ENCODE measurements at regions not wholly inside any gene's neighbourhood (a gene's known extent, or its start where the extent isn't known, plus 50 kb on each side); places are given as distances from the start of the nearest gene placed in this dataset.

DNA sequence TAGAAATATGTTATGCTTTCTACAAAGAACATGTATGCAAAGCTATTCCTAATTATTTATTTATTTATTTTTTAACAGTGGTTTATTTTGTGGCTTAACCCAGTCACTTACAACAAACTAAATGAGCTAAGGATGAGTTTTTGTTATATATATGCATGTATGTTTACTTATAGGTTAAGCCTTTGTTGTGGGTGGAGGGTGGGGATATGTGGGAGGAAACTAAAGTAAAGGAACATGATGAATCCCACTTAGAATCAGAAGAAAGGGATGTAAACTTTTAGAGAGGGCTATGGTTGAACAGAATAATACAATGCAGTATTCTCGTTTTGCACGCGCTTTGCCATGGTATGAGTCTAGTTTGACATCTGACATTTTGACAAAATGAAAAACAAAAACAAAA is 321.0 kb upstream of the RUNX1 start:
- TF ChIP-seq, protein P1, sequence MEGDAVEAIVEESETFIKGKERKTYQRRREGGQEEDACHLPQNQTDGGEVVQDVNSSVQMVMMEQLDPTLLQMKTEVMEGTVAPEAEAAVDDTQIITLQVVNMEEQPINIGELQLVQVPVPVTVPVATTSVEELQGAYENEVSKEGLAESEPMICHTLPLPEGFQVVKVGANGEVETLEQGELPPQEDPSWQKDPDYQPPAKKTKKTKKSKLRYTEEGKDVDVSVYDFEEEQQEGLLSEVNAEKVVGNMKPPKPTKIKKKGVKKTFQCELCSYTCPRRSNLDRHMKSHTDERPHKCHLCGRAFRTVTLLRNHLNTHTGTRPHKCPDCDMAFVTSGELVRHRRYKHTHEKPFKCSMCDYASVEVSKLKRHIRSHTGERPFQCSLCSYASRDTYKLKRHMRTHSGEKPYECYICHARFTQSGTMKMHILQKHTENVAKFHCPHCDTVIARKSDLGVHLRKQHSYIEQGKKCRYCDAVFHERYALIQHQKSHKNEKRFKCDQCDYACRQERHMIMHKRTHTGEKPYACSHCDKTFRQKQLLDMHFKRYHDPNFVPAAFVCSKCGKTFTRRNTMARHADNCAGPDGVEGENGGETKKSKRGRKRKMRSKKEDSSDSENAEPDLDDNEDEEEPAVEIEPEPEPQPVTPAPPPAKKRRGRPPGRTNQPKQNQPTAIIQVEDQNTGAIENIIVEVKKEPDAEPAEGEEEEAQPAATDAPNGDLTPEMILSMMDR (IDR thresholded peaks at IDR 0.05; ENCODE audit: control insufficient read depth, extremely low read depth, insufficient read depth), result no peak
- no peak for DNase-seq (ENCODE audit: low read depth)
- no peak overlapping the region for H3K4me3 ChIP-seq (ENCODE audit: low read depth, low read length)

DNA sequence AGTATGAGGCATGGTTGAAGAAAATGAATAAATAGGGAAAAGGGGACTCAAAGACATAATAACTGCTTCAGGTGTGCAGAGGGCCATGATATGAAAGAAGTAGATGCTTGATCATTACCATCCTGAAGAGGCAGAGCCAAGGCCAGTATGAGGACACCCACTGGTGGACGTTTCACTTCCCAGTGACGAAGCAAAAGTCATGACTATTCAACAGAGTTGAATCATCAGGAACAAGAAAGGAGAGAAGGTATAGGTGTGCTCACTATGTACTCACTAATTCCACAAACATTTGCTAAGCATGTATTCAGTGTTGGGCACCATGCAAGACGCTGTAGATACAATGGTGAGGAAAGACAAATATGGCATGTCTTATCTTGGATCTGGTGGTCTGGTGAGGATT is 319.2 kb upstream of the RUNX1 start:
- DNase-seq (ENCODE audit: low read depth), result no peak
- TF ChIP-seq, protein P1 (IDR thresholded peaks at IDR 0.05; ENCODE audit: control insufficient read depth, extremely low read depth, insufficient read depth), result no peak
- H3K4me3 ChIP-seq (ENCODE audit: low read depth, low read length), result no peak overlapping the region

DNA sequence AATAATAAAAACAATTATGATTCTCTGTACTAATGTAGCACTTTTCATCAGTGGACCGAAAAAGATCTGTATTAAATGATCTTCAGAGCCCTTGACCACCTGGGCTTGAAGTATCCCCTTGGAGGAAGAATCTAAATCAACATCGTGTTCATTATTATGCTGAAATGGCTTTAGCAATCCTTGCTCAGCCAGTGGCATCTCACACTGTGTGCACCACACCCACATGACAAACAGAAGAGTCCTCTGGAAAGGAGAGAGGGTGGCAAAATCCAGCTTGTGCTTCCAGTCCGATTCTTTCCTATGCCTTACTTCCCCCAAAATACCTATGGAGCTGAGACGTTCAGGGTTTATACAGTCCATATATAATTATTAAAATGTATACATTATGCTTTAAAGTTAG is 318.5 kb upstream of the RUNX1 start:
- no peak overlapping the region for H3K4me3 ChIP-seq (ENCODE audit: low read depth, low read length)
- DNase-seq (ENCODE audit: low read depth), result no peak
- TF ChIP-seq, protein P1 (IDR thresholded peaks at IDR 0.05; ENCODE audit: control insufficient read depth, extremely low read depth, insufficient read depth), result no peak

DNA sequence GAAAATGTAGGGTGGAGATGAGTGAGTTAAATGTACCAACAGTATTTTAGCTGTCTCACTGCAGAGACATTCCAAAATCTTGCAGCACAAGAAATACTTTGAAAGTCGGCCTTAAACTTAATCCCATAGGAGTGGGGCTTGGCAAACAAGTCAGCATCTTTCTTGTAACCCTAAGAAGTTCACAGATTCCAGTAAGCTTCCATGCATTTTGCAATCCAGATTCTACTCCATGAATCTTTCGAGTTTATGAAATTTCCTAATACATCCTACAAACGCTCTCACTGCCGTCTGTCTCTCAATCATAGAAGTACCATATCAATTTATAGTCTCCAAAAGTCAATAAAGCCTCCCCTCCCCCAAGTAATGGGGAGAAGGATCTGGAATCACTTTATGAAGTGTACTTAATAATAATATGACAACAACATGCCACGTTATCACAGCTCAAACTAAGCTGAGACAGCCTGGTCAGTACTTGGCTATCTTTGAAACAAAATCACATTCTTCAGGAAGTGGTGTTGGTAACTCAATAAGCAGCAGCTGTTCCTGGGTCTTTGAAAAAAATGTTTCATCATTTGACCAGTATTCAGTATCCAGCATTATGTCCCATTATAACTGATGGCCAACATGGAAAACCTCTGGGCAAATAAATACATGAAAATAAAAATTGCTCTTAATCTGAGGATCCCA is 317.4 kb upstream of the RUNX1 start:
- no peak overlapping the region for H3K4me3 ChIP-seq (ENCODE audit: low read depth, low read length)
- DNase-seq (ENCODE audit: low read depth), result no peak
- TF ChIP-seq, protein P1 (IDR thresholded peaks at IDR 0.05; ENCODE audit: control insufficient read depth, extremely low read depth, insufficient read depth), result no peak

DNA sequence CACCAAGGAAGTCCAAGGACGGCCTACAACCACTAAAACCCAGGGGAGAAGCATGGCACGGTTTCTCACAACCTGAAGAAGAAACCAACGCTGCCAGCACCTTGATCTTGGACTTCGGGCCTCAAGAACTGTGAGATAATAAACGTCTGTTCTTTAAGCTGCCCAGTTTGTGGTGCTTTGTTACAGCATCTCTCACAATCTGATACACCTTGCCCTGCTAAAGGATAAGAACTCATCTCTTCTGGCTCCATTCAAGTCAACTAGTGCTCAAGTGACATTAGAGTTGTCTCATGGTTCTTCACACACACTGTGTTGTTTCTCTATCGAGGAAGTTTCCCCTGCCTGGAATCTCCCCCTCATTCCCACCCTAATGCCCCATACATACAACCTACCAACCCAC is 314.4 kb upstream of the RUNX1 start:
- no peak overlapping the region for H3K4me3 ChIP-seq (ENCODE audit: low read depth, low read length)
- TF ChIP-seq, protein P1 (IDR thresholded peaks at IDR 0.05; ENCODE audit: control insufficient read depth, extremely low read depth, insufficient read depth), result no peak
- DNase-seq (ENCODE audit: low read depth), result no peak

DNA sequence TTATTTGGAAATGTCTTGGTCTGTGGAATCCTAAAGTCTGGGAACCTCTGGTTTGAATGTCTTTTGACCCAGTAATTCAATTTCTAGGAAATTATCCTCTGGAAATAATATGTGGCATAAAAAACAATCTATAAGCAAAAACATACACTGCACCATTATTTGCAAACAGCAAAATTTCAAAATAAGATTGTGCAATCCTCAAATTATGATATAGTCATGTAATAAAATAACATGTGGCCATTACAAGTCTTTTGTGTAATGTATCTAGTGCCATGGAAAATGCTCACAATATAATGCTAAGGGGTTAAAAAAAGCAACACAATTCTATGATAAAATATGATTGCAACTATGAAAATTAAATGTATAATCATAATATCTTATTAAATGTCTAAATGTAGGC is 312.9 kb upstream of the RUNX1 start:
- TF ChIP-seq, protein P1 (IDR thresholded peaks at IDR 0.05; ENCODE audit: control insufficient read depth, extremely low read depth, insufficient read depth), result no peak
- no peak for DNase-seq (ENCODE audit: low read depth)

More for the DNA sequence above, 312.9 kb upstream of the RUNX1 start:
- no peak overlapping the region for H3K4me3 ChIP-seq (ENCODE audit: low read depth, low read length)
